BJ (cell line): ENCODE measurements at regions not wholly inside any gene's neighbourhood (a gene's known extent, or its start where the extent isn't known, plus 50 kb on each side); places are given as distances from the start of the nearest gene placed in this dataset.

Experiments used
- CTCF ChIA-PET: fragments of 350-600 bp; formaldehyde crosslinking; extraction: SDS; loops from one replicate; lab custom pipeline; 2021; ENCODE audit warnings: antibody characterized with exemption, inconsistent platforms; lab: Yijun Ruan, JAX
- POLR2A ChIA-PET: fragments of 300-600 bp; sonication (Branson Sonifier 250); formaldehyde crosslinking; extraction: SDS; loops from one replicate; lab custom pipeline; 2021; ENCODE audit warnings: antibody characterized with exemption; lab: Charles Lee
- DNase-seq: peaks from one replicate; pipeline ENCODE4 v3.0.0-alpha.2; 2011; ENCODE audit warnings: low read depth
- H3K27me3 ChIP-seq: 2 replicates; pipeline ENCODE4 v1.6.0; 2011; ENCODE audit warnings: low read length; ENCODE audit not compliant: control insufficient read depth, insufficient read depth
- H3K36me3 ChIP-seq: 2 replicates; pipeline ENCODE4 v1.5.1; 2011; ENCODE audit warnings: low read length; ENCODE audit not compliant: control insufficient read depth, insufficient read depth
- H3K4me3 ChIP-seq: 2 replicates; pipeline ENCODE4 v1.5.1; 2011; ENCODE audit warnings: low read depth, mild to moderate bottlenecking, control low read depth, low read length
- CTCF ChIP-seq: IDR thresholded peaks from 2 replicates; pipeline ENCODE4 v1.5.1; 2011; ENCODE audit warnings: low read depth, mild to moderate bottlenecking, control low read depth, inconsistent platforms, low read length, moderate library complexity; ENCODE audit not compliant: insufficient read depth

- CTCF ChIA-PET, result no interaction called here
Measured at GRCh38 chr6:54515013-54515412, 206.8 kb downstream of the TINAG start.

GRCh38 chr6:54515713-54516112 lies 207.5 kb downstream of the TINAG start:
- H3K36me3 ChIP-seq, result no peaks in the 10 kb centered on the region
- ChIA-PET CTCF (no interaction called here), POLR2A (no interaction called here)

More at GRCh38 chr6:54515013-54515412, 206.8 kb downstream of the TINAG start:
- no peaks in the 10 kb centered on the region for H3K27me3 ChIP-seq
- DNase-seq, result no peak
- POLR2A ChIA-PET, result no interaction called here
- no peaks in the 10 kb centered on the region for H3K36me3 ChIP-seq
- no peak for TF ChIP-seq CTCF
- H3K4me3 ChIP-seq, result no peak overlapping the region

GRCh38 chr6:54516321-54516720 lies 208.1 kb downstream of the TINAG start:
- H3K4me3 ChIP-seq, result no peak overlapping the region
- no peak for TF ChIP-seq CTCF
- CTCF ChIA-PET, result no interaction called here

More at GRCh38 chr6:54515713-54516112, 207.5 kb downstream of the TINAG start:
- no peak for DNase-seq
- Histone ChIP-seq H3K27me3 (no peaks in the 10 kb centered on the region), H3K4me3 (no peak overlapping the region)
- no peak for TF ChIP-seq CTCF

GRCh38 chr6:54519161-54519560 lies 210.9 kb downstream of the TINAG start:
- H3K27me3 ChIP-seq, result no peaks in the 10 kb centered on the region
- H3K4me3 ChIP-seq, result no peak overlapping the region
- CTCF ChIA-PET, result no interaction called here
- DNase-seq, result no peak
- POLR2A ChIA-PET, result no interaction called here
- no peaks in the 10 kb centered on the region for H3K36me3 ChIP-seq
- no peak for TF ChIP-seq CTCF

More at GRCh38 chr6:54516321-54516720, 208.1 kb downstream of the TINAG start:
- POLR2A ChIA-PET, result interaction anchor here (0.5 kb wide), 1 partner anchor 171 kb away, joined by 3 read pairs; no protein-coding TSS in a partner anchor
- no peak for DNase-seq
- Histone ChIP-seq H3K36me3 (no peaks in the 10 kb centered on the region), H3K27me3 (no peaks in the 10 kb centered on the region)

- H3K27me3 ChIP-seq, result no peaks in the 10 kb centered on the region
- ChIA-PET CTCF (no interaction called here), POLR2A (no interaction called here)
- DNase-seq, result no peak
- no peaks in the 10 kb centered on the region for H3K36me3 ChIP-seq
- TF ChIP-seq CTCF, result no peak
- no peak overlapping the region for H3K4me3 ChIP-seq
Measured at GRCh38 chr6:54525731-54526130, 217.5 kb downstream of the TINAG start.
